ENCODE measurements at regions not wholly inside any gene's neighbourhood (a gene's known extent, or its start where the extent isn't known, plus 50 kb on each side); places are given as distances from the start of the nearest gene placed in this dataset.

DNA sequence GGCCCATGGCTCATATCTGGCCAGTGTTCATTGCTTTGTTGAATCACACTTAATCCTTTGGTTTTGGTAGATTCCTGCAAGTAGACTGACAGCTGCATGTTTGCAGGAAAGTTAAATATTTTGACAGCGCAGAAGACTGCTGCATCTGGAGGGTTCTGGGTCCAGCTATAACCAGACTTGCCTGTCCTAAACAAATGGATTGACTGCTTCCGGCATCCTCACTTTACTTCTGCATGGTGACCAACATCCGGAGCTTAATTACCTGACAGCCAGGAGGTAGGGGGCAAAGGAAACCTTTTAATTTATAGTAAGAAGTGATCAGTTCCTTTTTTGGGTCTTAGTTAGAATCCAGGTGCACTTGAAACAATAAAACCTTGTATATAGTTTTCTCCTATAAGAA is 263.3 kb downstream of the SNX10 start:
- TF ChIP-seq, protein P1, sequence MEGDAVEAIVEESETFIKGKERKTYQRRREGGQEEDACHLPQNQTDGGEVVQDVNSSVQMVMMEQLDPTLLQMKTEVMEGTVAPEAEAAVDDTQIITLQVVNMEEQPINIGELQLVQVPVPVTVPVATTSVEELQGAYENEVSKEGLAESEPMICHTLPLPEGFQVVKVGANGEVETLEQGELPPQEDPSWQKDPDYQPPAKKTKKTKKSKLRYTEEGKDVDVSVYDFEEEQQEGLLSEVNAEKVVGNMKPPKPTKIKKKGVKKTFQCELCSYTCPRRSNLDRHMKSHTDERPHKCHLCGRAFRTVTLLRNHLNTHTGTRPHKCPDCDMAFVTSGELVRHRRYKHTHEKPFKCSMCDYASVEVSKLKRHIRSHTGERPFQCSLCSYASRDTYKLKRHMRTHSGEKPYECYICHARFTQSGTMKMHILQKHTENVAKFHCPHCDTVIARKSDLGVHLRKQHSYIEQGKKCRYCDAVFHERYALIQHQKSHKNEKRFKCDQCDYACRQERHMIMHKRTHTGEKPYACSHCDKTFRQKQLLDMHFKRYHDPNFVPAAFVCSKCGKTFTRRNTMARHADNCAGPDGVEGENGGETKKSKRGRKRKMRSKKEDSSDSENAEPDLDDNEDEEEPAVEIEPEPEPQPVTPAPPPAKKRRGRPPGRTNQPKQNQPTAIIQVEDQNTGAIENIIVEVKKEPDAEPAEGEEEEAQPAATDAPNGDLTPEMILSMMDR (IDR thresholded peaks at IDR 0.05 in 8 of 11, conservative IDR thresholded peaks at IDR 0.05 in 3 of 11), result no peak
- TF ChIP-seq POLR2AphosphoS5 (IDR thresholded peaks at IDR 0.05), result no peak

Measured in spleen (tissue), 7 donors.